Dermis microvascular lymphatic vessel endothelial cell (primary cell): ENCODE measurements at regions not wholly inside any gene's neighbourhood (a gene's known extent, or its start where the extent isn't known, plus 50 kb on each side); places are given as distances from the start of the nearest gene placed in this dataset.
"Not testable (repeated sequence)": the region's sequence is repeated elsewhere in the genome, so short reads cannot be mapped to it uniquely, and the experiment has no call there.

Experiments used
- DNase-seq, 2 donors: peaks; one replicate each; pipeline versions ENCODE4 v3.0.0 to v3.0.0-alpha.2; 2010; ENCODE audit warnings: low read depth in 2 of 2

DNA sequence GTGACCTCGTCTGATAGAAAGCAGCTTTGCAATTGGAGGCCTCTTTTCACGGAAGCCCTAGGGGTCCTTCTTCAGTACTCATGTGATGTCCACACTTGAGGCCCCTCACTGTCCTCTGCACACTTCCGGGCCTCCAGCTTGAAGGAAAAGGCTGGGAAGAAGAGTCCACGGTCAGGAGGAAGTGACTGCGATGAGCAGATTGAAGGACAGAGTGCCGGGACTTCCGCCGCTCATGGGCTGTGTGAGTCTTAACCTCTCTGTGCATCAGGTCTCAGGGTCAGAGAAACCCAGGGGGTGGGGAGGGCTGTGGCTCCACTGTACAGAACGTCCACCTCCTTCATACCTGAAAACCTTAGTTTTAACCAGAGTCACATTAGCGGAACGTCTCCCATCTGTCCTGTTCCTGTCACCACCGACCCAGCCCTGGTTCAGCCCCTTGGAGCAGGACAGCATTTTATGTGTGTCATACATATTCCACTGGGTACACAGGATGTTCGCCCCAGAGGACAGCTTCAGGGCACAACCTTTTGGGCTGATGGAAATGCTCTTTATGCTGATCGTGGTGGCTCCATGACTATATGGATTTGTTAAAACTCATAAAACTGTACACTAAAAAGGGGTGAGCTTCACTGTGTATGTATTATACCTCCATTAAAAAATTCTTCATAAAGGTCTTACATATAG lies 51.0 kb upstream of the SORCS2 start:
- no peak for DNase-seq

DNA sequence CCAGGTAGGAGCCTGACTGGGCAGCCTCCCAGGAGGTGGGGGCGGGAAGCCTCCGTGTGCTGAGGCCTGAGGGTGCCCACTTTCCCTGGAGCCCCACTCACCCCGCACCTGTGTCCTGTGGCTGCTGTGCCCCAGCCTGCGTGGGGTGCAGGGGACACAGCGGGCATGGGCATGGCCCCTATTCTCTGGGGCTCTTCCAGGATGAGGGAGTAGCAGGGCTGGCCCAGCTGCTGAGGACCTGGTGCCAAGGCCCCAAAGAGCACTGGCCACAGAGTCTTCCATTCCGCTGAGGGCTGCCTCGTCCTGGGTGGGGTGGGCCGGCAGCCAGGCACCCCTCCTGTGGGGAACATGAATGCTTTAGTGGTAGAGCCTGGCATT lies 51.7 kb upstream of the SORCS2 start:
- DNase-seq = no peak

DNA sequence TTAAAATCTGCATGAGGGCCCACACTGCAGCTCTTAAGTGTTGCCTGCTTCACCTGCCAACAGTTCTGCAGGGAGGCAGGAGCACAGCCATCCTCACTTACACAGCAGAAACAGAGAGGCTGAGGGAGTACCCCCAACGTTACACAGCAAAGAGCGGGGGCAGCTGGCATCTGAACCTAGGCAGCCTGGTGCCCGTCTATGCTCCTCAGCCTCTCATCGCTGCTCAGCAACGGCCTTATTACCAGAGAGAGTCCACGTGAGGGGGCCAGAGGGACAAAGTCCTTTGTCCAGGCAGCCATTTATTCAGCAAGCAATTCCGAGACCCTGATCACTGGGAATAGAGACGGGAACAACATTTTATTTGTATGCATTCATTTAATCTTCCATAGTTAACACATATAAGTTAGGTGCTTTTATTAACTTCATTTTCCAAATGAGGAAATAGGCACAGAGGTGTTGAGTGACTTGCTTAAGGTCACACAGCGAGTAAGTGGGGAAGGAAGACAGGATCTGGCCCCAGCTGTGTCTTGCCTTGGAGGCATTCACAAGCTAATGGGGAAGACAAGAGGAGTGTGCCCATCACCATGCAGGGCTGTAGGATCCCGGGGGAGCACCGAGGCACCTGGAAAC lies 52.2 kb upstream of the SORCS2 start:
- DNase-seq = no peak

DNA sequence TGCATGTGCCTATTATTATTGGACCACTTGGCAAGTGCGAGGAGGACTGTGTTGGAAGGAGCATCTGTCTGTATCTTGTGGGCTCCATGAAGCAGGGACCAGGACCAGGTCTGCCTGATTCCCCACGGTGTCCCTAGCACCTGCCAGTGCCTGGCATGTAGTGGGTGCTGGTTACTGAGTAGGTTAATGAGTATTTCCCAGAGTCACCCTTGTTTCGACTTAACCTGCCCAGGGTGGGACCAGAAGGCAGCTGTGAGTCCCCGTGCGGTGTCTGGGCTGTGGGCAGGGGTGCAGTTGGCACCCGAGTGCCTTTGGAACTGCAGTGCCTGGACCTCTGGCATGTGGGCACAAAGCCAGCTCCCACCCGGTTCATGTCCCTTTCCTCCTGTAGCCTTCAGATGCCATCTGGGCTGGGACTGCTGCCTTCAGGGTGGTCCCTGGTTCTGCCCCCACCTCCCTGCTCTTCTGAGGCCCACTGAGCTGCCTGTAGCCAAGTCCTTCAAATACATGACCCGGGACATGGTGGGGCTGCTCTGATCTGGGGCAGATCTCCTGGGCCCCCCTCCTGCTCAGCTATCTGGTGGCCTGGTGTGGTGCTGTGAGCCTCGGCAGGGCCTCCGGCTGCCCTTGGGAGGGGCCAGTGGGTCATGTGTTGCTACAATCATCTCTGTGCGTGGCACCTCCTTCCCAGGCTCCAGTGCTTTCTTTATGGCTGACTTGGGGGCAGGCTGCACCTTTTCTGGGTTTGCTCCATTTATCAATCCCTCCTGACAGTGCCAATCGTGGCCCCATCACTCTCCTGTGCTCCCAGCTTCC lies 53.0 kb upstream of the SORCS2 start:
- DNase-seq = no peak

DNA sequence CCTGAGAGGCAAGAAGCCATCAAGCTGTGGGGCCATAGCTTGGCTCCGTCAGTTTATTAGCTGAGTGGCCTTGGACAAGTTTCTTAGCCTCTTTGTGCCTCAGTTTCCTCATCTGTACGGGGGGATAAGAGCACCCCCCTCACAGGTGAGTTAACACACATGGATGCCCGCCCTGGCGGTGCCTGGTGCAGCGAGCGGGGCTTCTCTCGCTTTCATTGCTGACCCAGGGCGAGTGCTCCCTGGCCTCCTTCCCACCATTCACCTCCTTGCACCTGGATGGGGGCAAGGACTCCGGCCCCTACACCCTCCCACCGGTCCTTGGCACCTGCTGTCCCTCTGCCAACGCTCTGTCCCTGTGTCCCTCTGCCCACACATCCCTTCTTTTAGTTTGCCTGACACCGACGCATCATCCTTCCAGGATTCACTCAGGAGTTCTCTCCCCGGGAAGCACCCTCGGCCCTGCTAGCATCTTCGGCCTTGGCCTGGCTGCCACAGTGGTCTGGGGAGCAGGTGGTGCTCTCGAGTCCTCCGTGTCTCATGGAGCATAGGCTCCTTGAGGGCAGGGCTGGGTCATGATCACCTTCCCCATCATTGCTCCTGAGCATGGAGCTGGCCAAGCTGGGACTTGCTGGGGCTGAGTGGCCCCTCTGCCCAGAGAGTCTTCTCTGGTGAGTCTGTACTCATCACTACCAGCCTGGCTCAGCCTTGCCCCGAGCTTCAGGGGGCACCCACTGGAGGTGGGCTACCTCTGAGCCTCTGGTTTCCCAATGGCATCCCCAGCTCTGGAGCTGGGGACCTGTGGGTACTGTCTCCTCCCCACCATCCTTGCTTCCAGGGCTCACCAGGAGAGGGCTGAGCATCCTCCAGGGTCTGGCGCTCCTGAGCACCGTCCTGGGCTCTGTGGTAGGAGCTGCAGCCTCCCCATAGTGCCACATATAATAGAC lies 53.8 kb upstream of the SORCS2 start:
- no peak for DNase-seq

DNA sequence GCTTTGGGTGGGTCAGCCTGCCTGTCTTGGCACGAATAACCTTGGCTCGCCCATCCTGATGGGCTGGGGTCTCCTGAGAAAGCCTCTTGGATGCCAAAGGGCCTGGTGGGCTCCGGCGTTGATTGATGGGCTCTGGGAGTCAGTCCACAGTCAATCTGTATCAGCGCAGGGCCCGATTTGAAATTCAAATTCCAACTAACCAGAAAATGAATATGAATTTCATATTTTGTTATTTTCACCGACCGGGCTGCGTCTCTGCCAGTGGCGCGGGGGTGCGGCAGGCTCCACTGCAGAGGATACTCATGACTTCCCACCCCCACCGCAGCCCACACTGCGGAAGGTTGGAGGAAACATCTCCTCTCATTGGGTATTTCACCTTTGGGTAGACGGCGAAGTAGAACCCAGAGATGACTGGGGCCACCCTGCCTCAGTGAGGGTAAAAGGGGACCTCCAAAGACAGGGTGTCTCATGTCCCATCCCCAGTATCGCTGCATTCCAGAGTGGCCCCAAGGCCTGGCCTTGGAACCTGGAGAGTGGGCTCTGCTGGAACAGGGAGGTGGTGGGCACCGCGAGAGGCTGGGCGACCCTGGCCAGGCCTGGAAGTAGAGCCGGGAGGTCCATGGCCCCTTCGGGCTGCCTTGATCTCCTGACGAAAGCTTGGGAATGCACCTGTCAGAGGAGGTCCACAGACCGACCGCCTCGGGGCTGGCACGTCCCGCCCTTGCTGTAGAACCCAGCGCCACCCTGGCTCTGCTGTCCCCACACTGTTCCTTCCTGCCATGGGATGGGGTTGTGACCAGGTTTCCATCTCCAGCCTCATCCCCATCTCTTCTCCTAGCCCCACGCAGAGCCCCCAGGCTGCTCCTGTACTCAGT lies 54.8 kb upstream of the SORCS2 start:
- DNase-seq = no peak

DNA sequence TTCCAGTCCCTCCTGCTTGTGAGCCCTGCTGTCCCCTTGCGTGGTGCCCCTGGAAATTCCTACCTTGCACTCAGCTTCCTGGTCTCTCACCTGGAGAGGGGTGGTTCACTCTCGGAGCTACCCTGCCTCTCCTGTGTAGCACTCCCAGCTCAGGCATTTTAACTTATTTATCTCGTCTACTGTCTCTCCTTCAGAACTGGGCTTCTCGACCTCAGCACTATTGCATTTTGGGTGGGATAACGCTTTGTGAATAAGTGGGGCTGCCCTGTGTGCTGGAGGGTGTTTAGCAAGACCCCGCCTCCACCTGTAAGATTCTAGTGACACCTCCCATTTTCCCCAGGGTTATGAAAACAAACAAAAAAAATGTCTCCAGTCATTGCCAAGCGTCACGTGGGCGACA lies 56.0 kb upstream of the SORCS2 start:
- DNase-seq = no peak

DNA sequence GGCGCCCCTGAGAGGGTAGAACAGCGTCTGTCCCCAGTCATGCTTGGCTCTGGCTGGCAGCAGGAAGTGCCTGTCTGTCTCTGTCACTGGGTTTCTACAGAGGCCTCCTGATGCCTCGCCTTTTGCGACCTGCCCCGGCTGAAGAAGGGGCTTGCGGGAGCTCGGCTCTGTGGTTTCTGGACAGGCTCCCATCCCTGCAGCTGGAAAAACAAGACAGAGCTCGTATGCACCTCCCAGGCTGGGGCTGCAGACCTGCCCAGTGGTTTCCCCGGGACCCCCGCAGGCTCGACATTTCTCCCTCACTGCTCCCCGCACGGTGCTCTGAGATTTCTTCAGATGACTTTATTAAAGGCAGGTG lies 57.0 kb upstream of the SORCS2 start:
- no peak for DNase-seq

DNA sequence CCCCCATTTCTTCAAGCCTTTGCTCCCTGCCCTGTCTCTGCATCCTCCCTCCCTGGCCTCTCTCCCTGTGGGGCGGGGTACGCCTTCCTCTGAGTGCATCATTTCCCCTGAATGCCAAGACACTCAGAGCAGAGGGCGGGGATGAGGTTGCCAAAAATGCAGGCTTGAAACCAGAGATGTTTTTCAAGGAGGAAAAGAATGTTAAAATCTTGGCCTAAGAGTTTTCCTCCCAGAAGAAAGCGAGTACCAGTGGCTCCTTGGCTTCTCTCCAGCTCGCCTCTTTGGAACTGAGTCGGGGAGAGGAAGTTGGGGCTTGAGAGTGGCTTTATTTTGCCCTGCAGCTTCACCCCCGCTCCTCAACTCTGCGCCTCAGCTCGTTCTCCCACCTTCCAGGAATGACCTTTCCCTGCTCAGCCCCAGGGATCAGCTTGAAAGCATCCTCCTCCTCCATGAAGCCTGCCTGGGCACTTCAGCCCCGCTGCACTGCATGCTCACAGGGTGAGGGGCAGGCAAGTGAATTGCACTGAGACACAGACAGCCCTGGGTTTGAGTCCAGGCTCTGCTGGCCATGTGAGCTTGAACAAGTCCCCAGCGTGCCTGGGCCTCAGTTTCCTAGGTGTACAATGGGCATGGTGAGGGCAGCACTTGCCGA lies 57.5 kb upstream of the SORCS2 start:
- DNase-seq = no peak

DNA sequence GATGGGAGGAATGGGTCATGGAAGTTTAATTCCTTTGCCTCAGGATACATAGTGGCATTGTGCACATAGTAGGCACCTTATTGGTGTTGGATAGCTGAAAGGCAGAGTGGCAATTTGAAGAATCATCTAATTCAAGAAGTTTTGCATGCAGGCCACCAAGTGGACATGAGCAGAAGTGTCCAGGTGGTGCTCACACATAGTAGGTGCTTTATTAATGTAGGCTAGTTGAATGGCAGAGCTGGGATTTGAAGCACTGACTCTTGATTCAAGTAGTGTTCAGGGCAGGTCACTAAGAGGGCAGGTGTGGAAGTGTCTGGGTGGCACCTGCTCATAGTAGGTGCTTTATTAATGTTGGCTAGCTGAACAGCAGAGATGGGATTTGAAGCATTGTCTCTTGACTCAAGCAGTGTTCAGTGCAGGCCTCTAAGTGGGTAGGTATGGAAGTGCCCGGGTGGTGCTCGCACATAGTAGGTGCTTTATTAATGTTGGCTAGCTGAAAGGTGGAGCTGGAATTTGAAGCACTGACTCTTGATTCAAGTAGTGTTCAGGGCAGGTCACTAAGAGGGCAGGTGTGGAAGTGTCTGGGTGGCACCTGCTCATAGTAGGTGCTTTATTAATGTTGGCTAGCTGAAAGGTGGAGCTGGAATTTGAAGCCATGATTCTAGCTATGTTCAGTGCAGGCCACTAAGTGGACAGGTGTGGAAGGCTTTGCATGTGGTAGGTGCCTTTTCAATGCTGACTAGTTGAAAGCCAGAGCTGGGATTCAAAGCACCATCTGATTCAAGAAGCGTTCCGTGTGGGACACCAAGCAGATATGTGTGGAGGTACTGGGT lies 58.3 kb upstream of the SORCS2 start:
- not testable (repeated sequence) for DNase-seq

DNA sequence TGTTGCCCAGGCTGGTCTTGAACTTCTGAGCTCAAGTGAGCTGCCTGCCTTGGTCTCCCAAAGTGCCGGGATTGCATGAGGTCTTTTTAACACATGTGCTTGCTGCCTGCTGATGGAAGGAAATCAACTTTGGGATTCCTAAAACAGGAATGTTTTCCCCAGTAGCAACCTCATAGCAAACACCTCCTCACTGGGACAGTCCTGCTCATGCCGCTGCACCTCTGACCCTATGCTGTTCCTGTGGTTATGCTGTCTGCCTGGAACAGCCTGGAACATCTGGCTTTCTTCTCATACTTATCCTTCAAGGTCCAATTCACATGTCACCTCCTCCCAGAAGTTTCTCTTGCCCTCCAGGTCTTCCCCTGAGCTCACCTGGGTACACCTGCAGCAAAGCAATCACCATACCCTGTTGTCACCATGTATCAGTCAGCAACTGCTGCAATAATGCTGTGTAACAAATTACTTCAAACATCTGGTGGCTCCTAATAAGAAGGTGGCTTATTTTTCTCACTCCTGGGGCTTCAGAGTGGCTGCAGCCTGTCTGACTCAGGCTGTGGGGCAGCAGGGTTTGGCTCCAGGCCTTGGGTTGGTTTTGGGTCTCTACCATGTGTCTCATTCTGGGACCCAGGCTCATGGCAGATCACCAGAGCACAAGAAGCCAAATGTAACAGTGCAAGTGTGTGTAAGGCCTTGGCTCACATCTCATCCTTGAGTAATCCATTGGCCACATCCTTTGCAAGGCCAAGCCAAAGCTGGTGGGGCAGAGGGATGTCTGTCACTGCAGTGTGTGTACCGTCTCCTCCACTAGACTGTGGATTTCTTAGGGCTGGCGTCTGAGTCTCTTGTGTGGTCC lies 59.4 kb upstream of the SORCS2 start:
- DNase-seq = no peak

DNA sequence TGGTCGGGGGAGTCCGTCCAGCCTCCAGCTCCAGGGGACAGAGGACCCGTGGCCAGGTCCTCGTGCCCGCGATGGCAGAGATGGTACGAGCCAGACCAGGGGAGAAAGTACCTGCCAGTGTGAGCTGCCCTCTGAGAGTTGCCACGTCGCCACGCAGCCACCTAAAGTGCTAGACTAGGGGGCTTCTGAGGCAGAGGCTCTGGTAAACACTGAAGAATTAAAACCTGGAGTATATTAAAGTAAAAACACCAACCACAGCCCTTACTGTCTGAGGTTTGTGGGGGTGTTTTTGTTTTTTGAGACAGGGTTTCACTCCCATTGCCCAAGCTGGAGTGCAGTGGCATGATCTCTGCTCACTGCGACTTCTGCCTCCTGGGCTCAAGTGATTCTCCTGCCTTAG lies 60.1 kb upstream of the SORCS2 start:
- DNase-seq = no peak

DNA sequence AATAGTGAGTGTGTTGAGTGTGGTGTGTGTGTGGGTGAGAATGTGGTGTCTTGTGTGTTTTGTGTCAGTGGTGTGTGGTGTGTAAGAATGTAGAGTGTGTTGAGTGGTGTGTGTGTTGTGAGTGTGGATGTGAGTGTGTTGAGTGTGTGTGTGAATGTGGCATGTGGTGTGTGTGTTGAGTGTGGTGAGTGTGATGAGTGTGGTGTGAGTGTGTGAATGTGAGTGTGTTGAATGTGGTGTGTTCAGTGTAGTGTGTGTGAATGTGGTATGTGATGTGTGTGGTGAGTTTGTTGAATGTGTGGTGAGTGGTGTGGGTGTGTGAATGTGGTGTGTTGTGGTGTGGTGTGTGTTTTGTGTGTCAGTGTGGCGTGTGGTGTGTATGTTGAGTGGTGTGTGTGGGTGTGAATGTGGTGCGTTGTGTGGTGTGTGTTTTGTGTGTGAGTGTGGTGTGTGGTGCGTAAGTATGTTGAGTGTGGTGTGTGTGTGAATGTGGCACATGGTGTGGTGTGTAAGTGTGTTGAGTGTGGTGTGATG lies 60.8 kb upstream of the SORCS2 start:
- no peak for DNase-seq

DNA sequence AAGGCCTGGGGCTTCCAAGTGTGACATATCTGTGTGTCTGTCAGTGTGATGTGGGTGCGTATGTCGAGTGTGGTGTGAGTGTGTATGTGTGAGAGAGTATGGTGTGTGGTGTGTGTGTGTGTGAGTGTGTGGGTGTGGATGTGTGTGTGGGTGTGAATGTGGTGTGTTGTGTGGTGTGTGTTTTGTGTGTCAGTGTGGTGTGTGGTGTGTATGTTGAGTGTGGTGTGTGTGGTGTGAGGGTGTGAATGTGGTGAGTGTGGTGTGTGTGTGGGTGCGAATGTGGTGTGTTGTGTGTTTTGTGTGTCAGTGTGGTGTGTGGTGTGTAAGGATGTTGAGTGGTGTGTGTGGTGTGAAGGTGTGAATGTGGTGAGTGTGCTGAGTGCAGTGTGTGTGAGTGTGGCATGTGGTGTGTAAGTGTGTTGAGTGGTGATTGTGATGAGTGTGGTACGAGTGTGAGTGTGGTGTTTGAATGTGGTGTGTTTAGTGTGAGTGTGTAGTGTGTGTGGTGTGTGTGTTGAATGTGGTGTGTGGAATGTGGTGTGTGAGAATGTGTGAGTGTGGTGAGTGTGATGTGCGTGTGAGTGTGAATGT lies 61.6 kb upstream of the SORCS2 start:
- no peak for DNase-seq

DNA sequence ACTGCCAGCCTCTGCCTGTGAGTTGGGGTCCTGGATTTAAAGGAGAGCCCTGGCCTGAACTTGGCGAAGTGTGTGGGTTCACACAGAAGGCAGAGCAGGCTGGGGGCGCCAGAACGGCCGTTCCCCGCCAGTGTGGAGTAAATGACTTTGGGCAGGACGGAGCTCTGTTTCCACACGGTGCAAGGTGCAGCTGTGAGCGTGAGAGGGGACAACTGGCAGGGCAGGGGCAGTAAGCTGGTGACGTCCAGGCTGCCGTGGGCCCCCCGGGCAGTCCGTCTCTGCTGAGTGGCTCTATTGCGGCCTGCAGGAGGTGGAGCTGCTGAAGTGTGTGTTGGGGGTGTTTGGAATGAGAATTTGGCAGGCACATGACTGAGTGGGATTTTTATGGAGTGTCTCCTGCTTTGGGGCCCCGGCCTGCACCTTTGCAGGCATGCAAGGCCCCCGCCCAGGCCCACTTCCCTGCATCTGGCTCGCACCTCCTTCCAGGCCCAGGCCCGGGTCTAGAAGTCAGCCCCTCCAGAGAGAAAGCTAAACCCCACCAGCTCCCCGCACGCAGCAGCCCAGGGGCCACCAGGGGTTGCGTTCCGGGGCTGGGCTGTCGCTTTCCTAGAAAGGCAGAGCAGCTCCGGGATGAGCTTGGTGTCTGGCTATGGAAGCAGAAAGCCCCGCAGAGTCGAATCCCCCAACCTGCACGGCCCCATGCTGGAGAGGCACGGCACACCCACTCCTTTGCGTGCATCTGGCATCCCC lies 62.2 kb upstream of the GRPEL1 start:
- DNase-seq = no peak

DNA sequence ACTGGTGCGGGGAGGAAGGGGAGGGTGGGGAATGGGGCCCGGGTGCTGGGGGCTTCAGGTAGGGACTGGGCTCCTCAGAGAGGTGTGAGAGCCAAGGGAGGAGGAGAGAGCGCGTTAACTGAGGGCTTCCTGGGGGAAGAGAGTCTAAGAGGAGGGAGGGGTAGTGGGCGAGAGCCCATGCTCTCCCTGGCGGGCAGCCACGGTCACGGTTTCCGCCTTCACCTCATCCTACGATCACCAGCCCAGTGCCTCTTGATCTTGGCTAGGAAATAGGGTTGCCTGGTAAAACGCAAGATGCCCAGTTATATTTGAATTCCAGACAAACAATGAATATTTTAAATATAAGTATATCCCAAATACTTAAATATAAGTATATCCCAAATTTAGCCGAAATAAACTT lies 60.8 kb upstream of the GRPEL1 start:
- no peak for DNase-seq

DNA sequence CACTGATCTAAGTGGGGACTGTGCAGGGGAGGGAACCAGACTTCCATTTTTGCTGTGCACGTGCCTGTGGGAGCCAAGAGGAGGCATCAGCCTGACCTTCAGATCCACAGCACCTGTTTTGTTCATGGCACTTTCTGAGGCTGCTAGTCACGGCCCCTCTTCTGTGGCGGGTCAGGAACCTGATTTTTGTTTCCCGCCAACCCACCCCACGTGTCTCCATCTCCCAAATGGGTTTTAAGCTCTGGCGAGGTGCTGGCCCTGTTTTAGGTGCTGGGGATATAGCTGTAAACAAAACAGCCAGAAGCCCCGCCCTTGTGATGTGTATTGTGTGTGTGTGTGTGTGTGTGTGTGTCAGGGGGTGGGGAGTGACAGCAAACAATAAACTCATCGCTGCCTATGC lies 60.4 kb upstream of the GRPEL1 start:
- DNase-seq = no peak
